GM19463 (cell line): ENCODE measurements at regions not wholly inside any gene's neighbourhood (a gene's known extent, or its start where the extent isn't known, plus 50 kb on each side); places are given as distances from the start of the nearest gene placed in this dataset.

Source experiments
- ATAC-seq: cut with Tn5 transposase; IDR thresholded peaks from one replicate; pipeline ENCODE4 v1.9.1; 2021; ENCODE audit warnings: mild to moderate bottlenecking, moderate library complexity; ENCODE audit not compliant: unreplicated experiment

GRCh38 chr2:60174146-60174545 is 379.3 kb downstream of the BCL11A start:
- ATAC-seq = no peak

- no peak for ATAC-seq
Observed at GRCh38 chr2:60172801-60173200, 380.7 kb downstream of the BCL11A start.

GRCh38 chr2:60170272-60170671 is 383.2 kb downstream of the BCL11A start:
- no peak for ATAC-seq

GRCh38 chr2:60168247-60168646 is 385.2 kb downstream of the BCL11A start:
- no peak for ATAC-seq

- no peak for ATAC-seq
Observed at GRCh38 chr2:60167089-60167488, 386.4 kb downstream of the BCL11A start.

- no peak for ATAC-seq
Observed at GRCh38 chr2:60163691-60164090, 389.8 kb downstream of the BCL11A start.

GRCh38 chr2:60159519-60159918 is 393.9 kb downstream of the BCL11A start:
- ATAC-seq = no peak

- no peak for ATAC-seq
Observed at GRCh38 chr2:60158262-60158661, 395.2 kb downstream of the BCL11A start.

- ATAC-seq = no peak
Observed at GRCh38 chr2:60157283-60157682, 396.2 kb downstream of the BCL11A start.

GRCh38 chr2:60154142-60154541 is 399.3 kb downstream of the BCL11A start:
- ATAC-seq = no peak

- no peak for ATAC-seq
Observed at GRCh38 chr2:60152226-60152833, 401.1 kb downstream of the BCL11A start.

GRCh38 chr2:60149176-60149575 is 404.3 kb downstream of the BCL11A start:
- no peak for ATAC-seq

GRCh38 chr2:60148716-60149115 is 404.7 kb downstream of the BCL11A start:
- no peak for ATAC-seq

GRCh38 chr2:60140185-60140584 is 413.3 kb downstream of the BCL11A start:
- ATAC-seq = no peak

GRCh38 chr2:60136913-60137312 is 416.5 kb downstream of the BCL11A start:
- no peak for ATAC-seq

- no peak for ATAC-seq
Observed at GRCh38 chr2:60127191-60127590, 426.3 kb downstream of the BCL11A start.

GRCh38 chr2:60125611-60126426 is 427.6 kb downstream of the BCL11A start:
- no peak for ATAC-seq

GRCh38 chr2:60119778-60120177 is 433.7 kb downstream of the BCL11A start:
- no peak for ATAC-seq

- no peak for ATAC-seq
Observed at GRCh38 chr2:60118917-60119316, 434.5 kb downstream of the BCL11A start.

- no peak for ATAC-seq
Observed at GRCh38 chr2:60118061-60118460, 435.4 kb downstream of the BCL11A start.

GRCh38 chr2:60116161-60116875 is 437.1 kb downstream of the BCL11A start:
- ATAC-seq = no peak

- ATAC-seq = no peak
Observed at GRCh38 chr2:60109744-60110143, 443.7 kb downstream of the BCL11A start.
